GM12891 (cell line): ENCODE measurements at regions not wholly inside any gene's neighbourhood (a gene's known extent, or its start where the extent isn't known, plus 50 kb on each side); places are given as distances from the start of the nearest gene placed in this dataset.
"Not testable (repeated sequence)": the region's sequence is repeated elsewhere in the genome, so short reads cannot be mapped to it uniquely, and the experiment has no call there.

Experiments
- DNase-seq: peaks from one replicate; pipeline ENCODE4 v3.0.0; 2011; ENCODE audit warnings: low spot score; ENCODE audit not compliant: insufficient read length
- FAIRE-seq: peaks from 2 replicates; lab custom pipeline; 2011; peaks lifted over from hg19 to GRCh38; lab: Jason Lieb, UNC
- PAX5 ChIP-seq: IDR thresholded peaks from 2 replicates; pipeline ENCODE4 v1.6.1; 2011; ENCODE audit warnings: low read length, moderate library complexity, mild to moderate bottlenecking; ENCODE audit not compliant: insufficient read depth, severe bottlenecking
- POLR2A ChIP-seq: IDR thresholded peaks from 2 replicates; pipeline ENCODE4 v1.6.1; 2011; ENCODE audit warnings: low read depth, low read length, control low read depth
- POLR2AphosphoS5 ChIP-seq: IDR thresholded peaks from 2 replicates; pipeline ENCODE4 v1.6.1; 2011; ENCODE audit warnings: low read depth, low read length, control low read depth
- POU2F2 ChIP-seq: IDR thresholded peaks from 2 replicates; pipeline ENCODE4 v1.6.1; 2011; ENCODE audit warnings: low read depth, mild to moderate bottlenecking, control low read depth, low read length, moderate library complexity
- SPI1 ChIP-seq: IDR thresholded peaks from 2 replicates; pipeline ENCODE4 v1.6.1; 2011; ENCODE audit warnings: low read depth, low read length, control low read depth
- TAF1 ChIP-seq: IDR thresholded peaks from 2 replicates; pipeline ENCODE4 v1.6.1; 2011; ENCODE audit warnings: low read depth, low read length, control low read depth

DNA sequence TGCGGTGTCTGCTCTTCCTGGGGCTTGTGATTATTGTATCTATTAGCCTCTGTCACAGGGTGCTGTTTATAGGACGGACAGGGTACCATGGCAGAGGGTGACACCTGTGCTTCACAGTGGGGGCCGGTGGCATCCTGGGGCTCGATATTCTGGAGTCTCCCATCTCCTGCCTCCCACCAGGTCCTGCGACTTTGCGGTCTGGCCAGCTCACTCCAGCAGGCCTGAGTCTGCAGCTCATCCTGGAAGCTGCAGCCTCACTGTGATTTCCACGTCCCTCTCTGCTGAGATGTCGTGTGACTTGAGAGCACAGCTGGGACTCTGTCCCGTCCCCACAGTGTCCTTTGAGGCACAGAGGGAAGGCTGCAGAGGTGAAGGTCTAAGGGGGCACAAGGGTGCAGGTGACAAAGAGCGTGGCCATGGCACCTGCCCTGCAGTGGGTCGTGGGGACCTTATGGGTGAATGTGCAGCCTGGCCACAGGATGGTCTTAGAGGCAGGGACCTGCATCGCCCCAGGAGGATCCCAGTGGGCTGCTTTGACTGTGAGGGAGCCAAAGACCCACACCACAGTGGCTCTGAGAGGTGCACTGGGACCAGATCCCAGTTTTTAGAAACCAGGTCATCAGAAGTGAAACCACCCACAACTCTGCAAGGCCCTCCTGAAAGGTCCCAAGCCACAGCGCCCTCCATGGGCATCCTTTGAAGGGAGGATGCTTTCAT, 172.8 kb downstream of the KLF13 start:
- TF ChIP-seq POLR2A (no peak), POLR2AphosphoS5 (no peak), PAX5 (no peak), POU2F2 (no peak), SPI1 (no peak), TAF1 (no peak)
- FAIRE-seq, result no peak

DNA sequence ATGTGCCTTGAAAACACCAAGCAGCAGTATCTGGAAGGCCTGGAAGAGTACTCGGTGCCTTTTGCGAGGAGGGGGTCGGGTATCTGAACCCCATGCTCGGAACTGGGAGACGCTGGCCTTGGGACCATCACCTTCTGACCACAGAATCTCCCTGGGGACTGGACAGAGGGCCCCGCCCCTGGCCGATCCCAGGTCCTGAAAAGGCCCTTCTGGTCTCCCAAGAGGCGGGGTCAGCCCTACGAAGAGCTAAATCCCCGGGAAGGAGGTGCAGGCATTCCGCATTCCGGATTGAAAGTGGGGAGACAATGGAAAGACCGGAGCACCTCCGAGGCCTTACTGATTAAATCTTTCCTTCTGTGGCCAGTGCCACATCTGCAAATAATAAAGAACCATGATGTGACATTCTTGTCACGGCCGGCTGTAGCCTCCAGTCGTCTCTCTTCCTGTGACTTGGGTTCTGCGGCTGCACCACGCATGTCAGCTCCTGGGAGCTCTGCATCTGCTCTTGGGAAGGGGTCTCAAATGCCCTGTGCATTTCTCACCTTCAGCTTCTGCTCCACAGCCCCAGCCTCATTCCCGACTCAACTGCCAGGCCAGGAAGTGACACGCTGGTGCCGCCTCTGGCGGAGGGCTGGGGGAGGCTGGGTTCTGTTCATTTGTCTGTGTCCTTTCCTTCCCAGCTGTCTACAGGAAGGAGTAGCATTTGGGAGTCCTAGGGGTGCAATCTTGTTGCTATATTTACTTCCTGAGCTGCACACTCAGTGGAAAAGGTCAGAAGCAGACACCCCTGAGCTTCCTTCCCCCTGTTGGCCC, 173.5 kb downstream of the KLF13 start:
- TF ChIP-seq PAX5 (no peak), POLR2A (no peak), POLR2AphosphoS5 (no peak), TAF1 (no peak), POU2F2 (no peak)
- FAIRE-seq, result no peak
- DNase-seq, result no peak

More for the DNA sequence above, 172.8 kb downstream of the KLF13 start:
- no peak for DNase-seq

DNA sequence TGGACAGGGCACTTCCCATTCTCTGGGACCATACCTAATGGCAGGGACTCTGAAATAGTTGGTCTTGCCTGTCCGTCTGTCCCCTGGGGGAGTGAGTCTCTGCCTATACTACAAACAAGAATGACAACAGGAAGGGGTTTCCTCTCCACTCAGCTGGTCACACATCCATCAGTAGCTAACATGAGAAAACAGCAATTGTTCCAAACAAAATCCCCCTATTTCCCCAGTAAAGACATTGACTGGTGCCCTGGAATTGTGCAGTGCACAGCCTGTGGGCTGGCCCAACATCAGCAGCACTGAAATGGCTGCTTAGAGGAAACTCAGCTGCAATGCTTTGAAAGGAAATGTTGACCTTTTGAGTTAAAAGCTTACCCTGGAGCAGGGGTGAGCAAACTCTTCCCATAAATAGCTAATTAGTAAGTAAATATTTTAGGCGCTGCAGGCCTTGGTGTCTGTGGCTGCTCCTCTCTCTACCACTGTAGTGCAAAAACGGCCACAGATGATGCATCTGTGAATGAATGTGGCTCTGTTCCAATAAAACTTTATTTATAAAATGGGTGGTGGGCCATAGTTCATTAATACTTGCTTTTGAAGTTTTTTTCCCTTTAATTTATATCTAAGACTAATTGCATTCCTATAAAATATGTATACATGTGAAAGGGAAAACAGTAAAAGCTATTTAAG, 174.3 kb downstream of the KLF13 start:
- no peak for TF ChIP-seq TAF1
- TF ChIP-seq POU2F2, result no peak
- no peak for TF ChIP-seq SPI1
- TF ChIP-seq POLR2AphosphoS5, result no peak
- no peak for TF ChIP-seq POLR2A
- no peak for TF ChIP-seq PAX5
- no peak for DNase-seq
- FAIRE-seq, result no peak

DNA sequence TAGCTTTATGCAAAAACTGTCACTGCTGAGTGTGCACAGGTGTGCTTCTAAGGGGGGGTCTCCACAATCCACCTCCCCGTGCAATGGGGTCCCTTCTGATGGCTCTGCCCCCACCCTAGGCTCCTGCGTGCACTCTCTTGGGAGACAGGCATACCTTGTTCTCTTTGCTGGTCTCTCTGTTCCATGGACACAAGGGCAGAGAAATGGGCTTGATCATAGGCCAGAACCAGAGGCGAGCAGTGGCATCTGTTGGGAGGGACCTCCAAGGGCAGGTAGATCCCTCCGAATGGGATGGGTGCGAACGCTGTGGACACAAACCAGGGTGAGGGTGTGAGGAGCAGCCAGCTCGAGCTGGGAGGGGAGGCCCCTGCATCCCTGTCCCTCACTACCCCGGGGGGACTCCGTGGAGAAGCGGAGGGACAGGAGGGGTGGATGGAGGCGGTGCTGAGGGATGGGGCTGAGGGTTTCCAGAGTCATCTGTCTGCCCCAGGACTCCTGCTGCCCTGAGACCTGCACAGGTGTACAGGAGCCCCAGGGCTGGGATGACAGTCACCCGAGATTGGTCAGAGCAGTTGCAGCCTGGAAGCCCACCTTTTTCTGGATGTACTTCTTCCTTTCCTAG, 175.0 kb downstream of the KLF13 start:
- FAIRE-seq, result no peak
- TF ChIP-seq POU2F2 (no peak), SPI1 (no peak)
- DNase-seq, result no peak

DNA sequence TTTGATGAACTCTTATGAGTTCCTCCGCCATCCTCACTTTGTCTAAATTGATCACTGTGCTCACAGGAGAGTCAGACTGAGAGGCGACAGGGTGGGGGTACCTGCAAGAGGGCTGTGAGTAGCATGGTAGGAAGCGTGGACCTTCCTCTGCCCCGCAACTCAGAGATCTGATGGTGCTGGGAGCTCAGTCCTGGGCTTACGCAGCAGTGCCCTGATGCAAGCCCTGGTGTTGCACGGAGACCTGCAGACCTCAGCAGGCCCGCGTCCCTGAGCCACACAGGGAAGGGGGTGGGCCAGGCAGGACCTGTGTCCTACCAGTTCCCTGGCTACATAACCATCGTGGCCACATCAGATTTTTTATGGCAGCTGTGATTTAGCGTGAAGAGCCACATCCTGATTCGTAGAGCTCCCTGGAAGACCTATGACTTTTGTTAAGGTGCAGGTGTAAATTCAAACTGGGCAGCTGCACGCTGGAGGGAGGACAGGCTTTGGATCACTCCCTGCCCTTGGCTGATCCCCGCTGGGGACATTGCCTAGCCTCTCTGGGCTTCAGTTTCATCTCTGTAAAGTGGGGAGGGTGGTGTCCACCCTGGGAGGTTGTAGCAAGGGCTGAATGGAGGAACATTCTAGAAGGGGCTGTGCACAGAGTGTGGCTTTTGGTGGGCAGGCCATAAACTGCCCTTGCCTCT, 176.1 kb downstream of the KLF13 start:
- no peak for DNase-seq
- TF ChIP-seq SPI1, result no peak
- no peak for TF ChIP-seq POLR2A
- TF ChIP-seq PAX5, result no peak
- TF ChIP-seq TAF1, result no peak
- no peak for TF ChIP-seq POU2F2
- TF ChIP-seq POLR2AphosphoS5, result no peak
- no peak for FAIRE-seq

DNA sequence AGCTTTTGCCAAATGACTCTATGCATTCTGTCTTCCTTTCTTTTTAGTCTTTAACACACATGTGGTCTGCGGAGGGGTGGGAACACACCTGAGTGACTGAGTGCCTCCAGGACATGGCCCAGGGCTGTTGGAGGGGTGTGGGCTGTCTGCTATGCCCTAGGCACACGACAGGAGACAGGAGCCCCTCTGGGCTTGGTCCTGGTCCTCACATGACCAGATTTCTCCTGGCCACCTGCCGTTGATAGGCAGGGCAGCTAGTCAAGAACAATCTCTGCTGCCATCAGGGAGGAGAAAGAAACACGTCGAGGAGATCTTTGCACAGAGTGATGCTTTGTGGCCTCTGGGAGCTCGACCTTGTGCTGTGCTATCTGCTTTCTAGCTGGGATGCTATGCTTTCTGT, 176.6 kb downstream of the KLF13 start:
- TF ChIP-seq POLR2A (no peak), TAF1 (no peak), PAX5 (no peak), SPI1 (no peak)
- no peak for FAIRE-seq
- no peak for DNase-seq

DNA sequence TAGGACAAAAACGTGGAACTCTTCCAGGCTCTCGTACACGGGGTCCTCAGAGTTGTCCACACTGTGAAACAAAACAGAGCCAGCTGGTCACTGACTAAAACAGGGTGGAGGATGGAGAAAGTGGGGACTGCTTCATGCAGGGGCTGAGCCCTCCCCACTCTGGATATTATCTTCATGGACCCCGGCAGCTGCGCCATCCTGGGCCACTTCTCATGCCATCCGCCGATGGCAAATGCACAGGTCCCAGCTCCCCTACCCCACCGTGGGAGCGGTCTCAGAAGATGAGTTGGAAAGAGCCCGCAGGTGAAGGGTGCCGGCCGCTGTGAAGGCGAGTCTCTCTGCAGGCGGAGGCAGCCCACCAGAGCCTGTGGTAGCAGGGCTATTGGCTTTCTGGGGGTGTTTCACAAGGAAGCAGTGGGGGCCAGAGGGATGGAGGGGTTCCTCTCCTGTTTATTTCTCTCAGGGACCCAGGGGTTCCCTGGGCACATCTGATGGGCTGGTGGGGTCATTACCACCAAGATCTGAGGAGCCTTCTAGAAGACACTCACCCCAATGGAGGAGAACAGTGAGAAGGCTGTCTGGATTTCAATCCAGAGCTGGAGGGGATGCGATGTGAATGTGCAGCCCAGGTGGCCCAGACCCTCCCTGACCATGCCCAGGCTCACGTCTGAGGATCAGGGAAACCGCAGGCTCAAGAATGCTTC, 177.3 kb downstream of the KLF13 start:
- no peak for DNase-seq
- FAIRE-seq, result no peak
- TF ChIP-seq POLR2A (no peak), PAX5 (no peak), TAF1 (no peak), POLR2AphosphoS5 (no peak), POU2F2 (no peak), SPI1 (no peak)

DNA sequence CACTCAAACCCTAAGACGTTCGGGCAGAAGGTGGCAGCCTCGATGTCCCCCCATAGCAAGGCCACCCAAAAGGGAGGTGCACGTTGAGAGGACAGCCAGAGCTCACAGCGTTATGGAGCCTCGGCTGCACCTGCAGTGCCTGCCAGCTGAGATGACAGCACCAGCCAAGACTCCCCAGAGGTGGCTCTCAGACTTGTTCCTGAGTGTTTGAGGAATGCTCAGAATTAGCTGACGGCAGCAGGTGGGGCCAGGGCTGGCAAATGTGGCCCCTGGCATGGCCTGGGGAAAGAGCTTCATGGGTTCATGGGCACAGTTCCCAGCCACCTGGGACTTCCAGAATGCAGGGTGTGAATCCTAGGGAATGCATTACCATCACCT, 177.8 kb downstream of the KLF13 start:
- FAIRE-seq (no peak), DNase-seq (no peak)
- TF ChIP-seq POU2F2 (no peak), PAX5 (no peak), POLR2AphosphoS5 (no peak), SPI1 (no peak), TAF1 (no peak), POLR2A (no peak)

DNA sequence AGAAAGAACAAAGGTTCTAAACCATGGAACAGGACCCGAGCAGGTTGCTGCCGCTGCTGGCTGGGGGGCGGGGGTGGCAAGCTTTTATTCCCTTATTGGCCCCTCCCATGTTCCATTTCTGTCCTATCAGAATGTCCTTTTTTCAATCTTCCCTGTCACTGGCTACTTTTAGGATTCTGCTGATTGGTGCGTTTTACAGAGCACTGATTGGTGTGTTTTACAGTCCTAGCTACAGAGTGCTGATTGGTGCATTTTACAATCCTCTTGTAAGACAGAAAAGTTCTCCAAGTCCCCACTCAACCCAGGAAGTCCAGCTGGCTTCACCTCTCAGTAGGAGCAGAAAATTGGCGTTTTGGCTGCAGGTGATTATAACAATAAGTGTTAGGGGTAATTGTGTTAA, 180.9 kb downstream of the KLF13 start:
- FAIRE-seq, DNase-seq: not testable (repeated sequence)
